GM23248 (cell line): ENCODE measurements at regions not wholly inside any gene's neighbourhood (a gene's known extent, or its start where the extent isn't known, plus 50 kb on each side); places are given as distances from the start of the nearest gene placed in this dataset.

Source experiments
- EZH2 ChIP-seq: fragments of 200-600 bp; sonication (generic); IDR thresholded peaks from 2 replicates; pipeline ENCODE4 v1.6.1; 2018; ENCODE audit warnings: antibody characterized with exemption, mild to moderate bottlenecking; ENCODE audit not compliant: insufficient read depth, poor library complexity, severe bottlenecking
- EZH2phosphoT487 ChIP-seq: fragments of 200-600 bp; sonication (generic); IDR thresholded peaks from 2 replicates; pipeline ENCODE4 v1.6.1; 2018; ENCODE audit warnings: antibody characterized with exemption, moderate library complexity, mild to moderate bottlenecking, low read depth; ENCODE audit not compliant: insufficient read depth

- TF ChIP-seq EZH2phosphoT487 (no peak), EZH2 (no peak)
Measured at GRCh38 chrX:128294198-128294597, 242.0 kb upstream of the ACTRT1 start.
